NCI-H187 treated with DMSO at 0.1 percent for 48 hours (cell line): ENCODE measurements at regions not wholly inside any gene's neighbourhood (a gene's known extent, or its start where the extent isn't known, plus 50 kb on each side); places are given as distances from the start of the nearest gene placed in this dataset.
"Not testable (repeated sequence)": the region's sequence is repeated elsewhere in the genome, so short reads cannot be mapped to it uniquely, and the experiment has no call there.

Experiments used
- DNase-seq: peaks from one replicate; lab custom pipeline; 2025; lab: John Stamatoyannopoulos, UW

GRCh38 chr2:182636699-182637098, 79.4 kb upstream of the DNAJC10 start:
- no peak for DNase-seq

- DNase-seq, result no peak
These were observed 77.4 kb upstream of the DNAJC10 start for GRCh38 chr2:182638667-182639066.

- DNase-seq, result no peak
These were observed 76.1 kb upstream of the DNAJC10 start for GRCh38 chr2:182639971-182640370.

GRCh38 chr2:182642328-182642727, 73.7 kb upstream of the DNAJC10 start:
- DNase-seq, result no peak

GRCh38 chr2:182646763-182647498, 69.1 kb upstream of the DNAJC10 start:
- no peak for DNase-seq

GRCh38 chr2:182647499-182647787, 68.6 kb upstream of the DNAJC10 start:
- no peak for DNase-seq

- no peak for DNase-seq
These were observed 66.7 kb upstream of the DNAJC10 start for GRCh38 chr2:182649316-182649715.

- no peak for DNase-seq
These were observed 65.4 kb upstream of the DNAJC10 start for GRCh38 chr2:182650704-182651103.

- no peak for DNase-seq
These were observed 63.7 kb upstream of the DNAJC10 start for GRCh38 chr2:182652326-182652725.

GRCh38 chr2:182655750-182656149, 60.3 kb upstream of the DNAJC10 start:
- no peak for DNase-seq

GRCh38 chr2:182664212-182664611, 51.8 kb upstream of the DNAJC10 start:
- no peak for DNase-seq

GRCh38 chr2:182665500-182665899, 50.6 kb upstream of the DNAJC10 start:
- not testable (repeated sequence) for DNase-seq
